ENCODE measurements at regions not wholly inside any gene's neighbourhood (a gene's known extent, or its start where the extent isn't known, plus 50 kb on each side); places are given as distances from the start of the nearest gene placed in this dataset.
"Not testable (repeated sequence)": the region's sequence is repeated elsewhere in the genome, so short reads cannot be mapped to it uniquely, and the experiment has no call there.

- DNase-seq (ENCODE audit: low read depth) = peak; percentile 49
Measured at GRCh38 chr1:234799021-234799689, 189.2 kb upstream of the IRF2BP2 start.

GRCh38 chr1:234797216-234797615, 187.2 kb upstream of the IRF2BP2 start:
- not testable (repeated sequence) for DNase-seq (ENCODE audit: low read depth); H3K4me3 ChIP-seq (ENCODE audit: low read length)

More at GRCh38 chr1:234799021-234799689, 189.2 kb upstream of the IRF2BP2 start:
- not testable (repeated sequence) for H3K4me3 ChIP-seq (ENCODE audit: low read length)

- DNase-seq (ENCODE audit: low read depth); H3K4me3 ChIP-seq (ENCODE audit: low read length): not testable (repeated sequence)
Measured at GRCh38 chr1:234796438-234796792, 186.4 kb upstream of the IRF2BP2 start.

- not testable (repeated sequence) for H3K4me3 ChIP-seq (ENCODE audit: low read length)
- DNase-seq (ENCODE audit: low read depth) = peak; percentile 82
Measured at GRCh38 chr1:234795711-234796437, 185.9 kb upstream of the IRF2BP2 start.

- not testable (repeated sequence) for DNase-seq (ENCODE audit: low read depth); H3K4me3 ChIP-seq (ENCODE audit: low read length)
Measured at GRCh38 chr1:234795007-234795406, 185.0 kb upstream of the IRF2BP2 start.

- not testable (repeated sequence) for DNase-seq (ENCODE audit: low read depth)
Measured at GRCh38 chr1:234794452-234794851, 184.5 kb upstream of the IRF2BP2 start.

GRCh38 chr1:234793924-234794323, 183.9 kb upstream of the IRF2BP2 start:
- not testable (repeated sequence) for DNase-seq (ENCODE audit: low read depth); H3K4me3 ChIP-seq (ENCODE audit: low read length)

More at GRCh38 chr1:234794452-234794851, 184.5 kb upstream of the IRF2BP2 start:
- not testable (repeated sequence) for H3K4me3 ChIP-seq (ENCODE audit: low read length)

GRCh38 chr1:234792221-234792864, 182.4 kb upstream of the IRF2BP2 start:
- not testable (repeated sequence) for DNase-seq (ENCODE audit: low read depth); H3K4me3 ChIP-seq (ENCODE audit: low read length)

GRCh38 chr1:234791615-234792014, 181.6 kb upstream of the IRF2BP2 start:
- H3K4me3 ChIP-seq (ENCODE audit: low read length); DNase-seq (ENCODE audit: low read depth): not testable (repeated sequence)

- not testable (repeated sequence) for DNase-seq (ENCODE audit: low read depth)
Measured at GRCh38 chr1:234790333-234790732, 180.4 kb upstream of the IRF2BP2 start.

GRCh38 chr1:234787011-234787584, 177.1 kb upstream of the IRF2BP2 start:
- DNase-seq (ENCODE audit: low read depth) = not testable (repeated sequence)

More at GRCh38 chr1:234790333-234790732, 180.4 kb upstream of the IRF2BP2 start:
- H3K4me3 ChIP-seq (ENCODE audit: low read length) = not testable (repeated sequence)

GRCh38 chr1:234785922-234786321, 175.9 kb upstream of the IRF2BP2 start:
- H3K4me3 ChIP-seq (ENCODE audit: low read length); DNase-seq (ENCODE audit: low read depth): not testable (repeated sequence)

More at GRCh38 chr1:234787011-234787584, 177.1 kb upstream of the IRF2BP2 start:
- H3K4me3 ChIP-seq (ENCODE audit: low read length) = not testable (repeated sequence)

- DNase-seq (ENCODE audit: low read depth) = peak; percentile 77
- H3K4me3 ChIP-seq (ENCODE audit: low read length) = not testable (repeated sequence)
Measured at GRCh38 chr1:234785471-234785919, 175.5 kb upstream of the IRF2BP2 start.

GRCh38 chr1:234784108-234784507, 174.1 kb upstream of the IRF2BP2 start:
- not testable (repeated sequence) for DNase-seq (ENCODE audit: low read depth)

GRCh38 chr1:234782791-234783190, 172.8 kb upstream of the IRF2BP2 start:
- no peak for DNase-seq (ENCODE audit: low read depth)
- no peak overlapping the region for H3K4me3 ChIP-seq (ENCODE audit: low read length)
- TF ChIP-seq CTCF (conservative IDR thresholded peaks at IDR 0.05; ENCODE audit: low read length) = no peak

More at GRCh38 chr1:234784108-234784507, 174.1 kb upstream of the IRF2BP2 start:
- H3K4me3 ChIP-seq (ENCODE audit: low read length) = not testable (repeated sequence)
